ENCODE measurements at regions not wholly inside any gene's neighbourhood (a gene's known extent, or its start where the extent isn't known, plus 50 kb on each side); places are given as distances from the start of the nearest gene placed in this dataset.

GRCh38 chr18:75730249-75730648, 302.7 kb upstream of the SMIM21 start:
- Histone ChIP-seq H3K4me2 (no peak overlapping the region), H2AFZ (no peak overlapping the region), H3K27me3 (ENCODE audit: insufficient read depth) (no peaks in the 10 kb centered on the region), H4K20me1 (replicated peaks; ENCODE audit: insufficient read depth) (no peaks in the 10 kb centered on the region), H3K27ac (ENCODE audit: low read depth) (no peak overlapping the region), H3K9me2 (ENCODE audit: insufficient read depth) (no peaks in the 10 kb centered on the region), H3K4me1 (ENCODE audit: insufficient read depth) (no peaks in the 10 kb centered on the region), H3F3A (replicated peaks; ENCODE audit: low read depth) (no peaks in the 10 kb centered on the region), H3K79me2 (replicated peaks; ENCODE audit: insufficient read depth) (no peaks in the 10 kb centered on the region), H3K36me3 (ENCODE audit: insufficient read depth) (no peaks in the 10 kb centered on the region), H3K4me3 (no peak overlapping the region)
- Mint-ChIP-seq H3K4me3 (no peak overlapping the region), H3K9me3 (peaks cover 2% of the 10 kb centered on the region), H3K4me1 (no peaks in the 10 kb centered on the region), H3K27ac (no peak overlapping the region), H3K27me3 (ENCODE audit: insufficient read depth, low read depth, poor library complexity) (peaks cover 2% of the 10 kb centered on the region), H3K36me3 (ENCODE audit: low read depth) (peaks cover 2% of the 10 kb centered on the region; the same call in 2 of the 3 replicates)
- DNase-seq (ENCODE audit: low spot score): no peak
- ATAC-seq: no peak
- TF ChIP-seq, protein P1, sequence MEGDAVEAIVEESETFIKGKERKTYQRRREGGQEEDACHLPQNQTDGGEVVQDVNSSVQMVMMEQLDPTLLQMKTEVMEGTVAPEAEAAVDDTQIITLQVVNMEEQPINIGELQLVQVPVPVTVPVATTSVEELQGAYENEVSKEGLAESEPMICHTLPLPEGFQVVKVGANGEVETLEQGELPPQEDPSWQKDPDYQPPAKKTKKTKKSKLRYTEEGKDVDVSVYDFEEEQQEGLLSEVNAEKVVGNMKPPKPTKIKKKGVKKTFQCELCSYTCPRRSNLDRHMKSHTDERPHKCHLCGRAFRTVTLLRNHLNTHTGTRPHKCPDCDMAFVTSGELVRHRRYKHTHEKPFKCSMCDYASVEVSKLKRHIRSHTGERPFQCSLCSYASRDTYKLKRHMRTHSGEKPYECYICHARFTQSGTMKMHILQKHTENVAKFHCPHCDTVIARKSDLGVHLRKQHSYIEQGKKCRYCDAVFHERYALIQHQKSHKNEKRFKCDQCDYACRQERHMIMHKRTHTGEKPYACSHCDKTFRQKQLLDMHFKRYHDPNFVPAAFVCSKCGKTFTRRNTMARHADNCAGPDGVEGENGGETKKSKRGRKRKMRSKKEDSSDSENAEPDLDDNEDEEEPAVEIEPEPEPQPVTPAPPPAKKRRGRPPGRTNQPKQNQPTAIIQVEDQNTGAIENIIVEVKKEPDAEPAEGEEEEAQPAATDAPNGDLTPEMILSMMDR (conservative IDR thresholded peaks at IDR 0.05; ENCODE audit: low read depth in 2 of 2): no peak
- TF ChIP-seq NANOG (IDR thresholded peaks at IDR 0.05; ENCODE audit: borderline replicate concordance): no peak
- no peak for TF ChIP-seq CREB1 (CRISPR knock-in tag; IDR thresholded peaks at IDR 0.05; ENCODE audit: low read depth)
- no peak for TF ChIP-seq EZH2phosphoT487 (IDR thresholded peaks at IDR 0.05; ENCODE audit: unreplicated experiment)
- no peak for TF ChIP-seq STAT1 (IDR thresholded peaks at IDR 0.05; ENCODE audit: unreplicated experiment)
- no peak for TF ChIP-seq EZH2 (IDR thresholded peaks at IDR 0.05; ENCODE audit: low read depth, unreplicated experiment)
- no peak for TF ChIP-seq ZNF114 (CRISPR knock-in tag; IDR thresholded peaks at IDR 0.05)
- TF ChIP-seq ZNF331 (CRISPR knock-in tag; IDR thresholded peaks at IDR 0.05; ENCODE audit: low read depth): no peak
- no peak for TF ChIP-seq REST (IDR thresholded peaks at IDR 0.05; ENCODE audit: unreplicated experiment)
- TF ChIP-seq POLR2AphosphoS5 (IDR thresholded peaks at IDR 0.05; ENCODE audit: low read depth): no peak
- TF ChIP-seq, protein P2, sequence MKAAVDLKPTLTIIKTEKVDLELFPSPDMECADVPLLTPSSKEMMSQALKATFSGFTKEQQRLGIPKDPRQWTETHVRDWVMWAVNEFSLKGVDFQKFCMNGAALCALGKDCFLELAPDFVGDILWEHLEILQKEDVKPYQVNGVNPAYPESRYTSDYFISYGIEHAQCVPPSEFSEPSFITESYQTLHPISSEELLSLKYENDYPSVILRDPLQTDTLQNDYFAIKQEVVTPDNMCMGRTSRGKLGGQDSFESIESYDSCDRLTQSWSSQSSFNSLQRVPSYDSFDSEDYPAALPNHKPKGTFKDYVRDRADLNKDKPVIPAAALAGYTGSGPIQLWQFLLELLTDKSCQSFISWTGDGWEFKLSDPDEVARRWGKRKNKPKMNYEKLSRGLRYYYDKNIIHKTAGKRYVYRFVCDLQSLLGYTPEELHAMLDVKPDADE (IDR thresholded peaks at IDR 0.05): no peak
- TF ChIP-seq JUNB (IDR thresholded peaks at IDR 0.05; ENCODE audit: unreplicated experiment): no peak
- no peak for TF ChIP-seq ZNF462 (CRISPR knock-in tag; IDR thresholded peaks at IDR 0.05)

Measured in GM23338 (cell line).